GM18499 (cell line): ENCODE measurements at regions not wholly inside any gene's neighbourhood (a gene's known extent, or its start where the extent isn't known, plus 50 kb on each side); places are given as distances from the start of the nearest gene placed in this dataset.

Experiments
- ATAC-seq: cut with Tn5 transposase; IDR thresholded peaks from one replicate; pipeline ENCODE4 v1.9.1; 2021; ENCODE audit warnings: moderate number of reproducible peaks; ENCODE audit not compliant: insufficient read depth, unreplicated experiment

- ATAC-seq = no peak
Observed at GRCh38 chr4:19298998-19299397, 952.7 kb upstream of the SLIT2 start.

- no peak for ATAC-seq
Observed at GRCh38 chr4:19293781-19294180, 957.9 kb upstream of the SLIT2 start.

- ATAC-seq = no peak
Observed at GRCh38 chr4:19293080-19293479, 958.6 kb upstream of the SLIT2 start.

- ATAC-seq = no peak
Observed at GRCh38 chr4:19286924-19287323, 964.8 kb upstream of the SLIT2 start.

GRCh38 chr4:19285146-19285545 is 966.6 kb upstream of the SLIT2 start:
- ATAC-seq = no peak

GRCh38 chr4:19278665-19279064 is 973.0 kb upstream of the SLIT2 start:
- ATAC-seq = no peak

- no peak for ATAC-seq
Observed at GRCh38 chr4:19266566-19266965, 985.1 kb upstream of the SLIT2 start.

GRCh38 chr4:19262467-19262866 is 989.2 kb upstream of the SLIT2 start:
- no peak for ATAC-seq

- no peak for ATAC-seq
Observed at GRCh38 chr4:19260346-19260745, 991.4 kb upstream of the SLIT2 start.

- no peak for ATAC-seq
Observed at GRCh38 chr4:19259920-19260319, 991.8 kb upstream of the SLIT2 start.

- ATAC-seq = no peak
Observed at GRCh38 chr4:19256823-19257222, 994.9 kb upstream of the SLIT2 start.

GRCh38 chr4:19254486-19254885 is 997.2 kb upstream of the SLIT2 start:
- ATAC-seq = no peak

- no peak for ATAC-seq
Observed at GRCh38 chr4:19248023-19248422, 1003.7 kb upstream of the SLIT2 start.

- no peak for ATAC-seq
Observed at GRCh38 chr4:19241895-19242294, 1009.8 kb upstream of the SLIT2 start.

GRCh38 chr4:19239565-19239964 is 1012.1 kb upstream of the SLIT2 start:
- no peak for ATAC-seq

GRCh38 chr4:19236473-19236872 is 1015.2 kb upstream of the SLIT2 start:
- no peak for ATAC-seq

- no peak for ATAC-seq
Observed at GRCh38 chr4:19230906-19231545, 1020.7 kb upstream of the SLIT2 start.

- no peak for ATAC-seq
Observed at GRCh38 chr4:19227701-19228100, 1024.0 kb upstream of the SLIT2 start.

GRCh38 chr4:19224820-19225219 is 1026.9 kb upstream of the SLIT2 start:
- ATAC-seq = no peak

- ATAC-seq = no peak
Observed at GRCh38 chr4:19216476-19216875, 1035.2 kb upstream of the SLIT2 start.

GRCh38 chr4:19214591-19215186 is 1037.0 kb upstream of the SLIT2 start:
- no peak for ATAC-seq

GRCh38 chr4:19213388-19213787 is 1038.3 kb upstream of the SLIT2 start:
- no peak for ATAC-seq
